Erythroblast (primary cell): ENCODE measurements at regions not wholly inside any gene's neighbourhood (a gene's known extent, or its start where the extent isn't known, plus 50 kb on each side); places are given as distances from the start of the nearest gene placed in this dataset.
"Not testable (repeated sequence)": the region's sequence is repeated elsewhere in the genome, so short reads cannot be mapped to it uniquely, and the experiment has no call there.

ENCODE experiments used
- DNase-seq, 2 experiments: peaks; one replicate each; lab custom pipeline; 2025; lab: John Stamatoyannopoulos, UW
- GATA1 ChIP-seq: IDR thresholded peaks from 2 replicates; pipeline ENCODE4 v1.6.1; 2011; ENCODE audit warnings: low read depth, mild to moderate bottlenecking, control low read depth, low read length, moderate library complexity
- POLR2A ChIP-seq: IDR thresholded peaks from 2 replicates; pipeline ENCODE4 v1.6.1; 2011; ENCODE audit warnings: mild to moderate bottlenecking, low read length

DNA sequence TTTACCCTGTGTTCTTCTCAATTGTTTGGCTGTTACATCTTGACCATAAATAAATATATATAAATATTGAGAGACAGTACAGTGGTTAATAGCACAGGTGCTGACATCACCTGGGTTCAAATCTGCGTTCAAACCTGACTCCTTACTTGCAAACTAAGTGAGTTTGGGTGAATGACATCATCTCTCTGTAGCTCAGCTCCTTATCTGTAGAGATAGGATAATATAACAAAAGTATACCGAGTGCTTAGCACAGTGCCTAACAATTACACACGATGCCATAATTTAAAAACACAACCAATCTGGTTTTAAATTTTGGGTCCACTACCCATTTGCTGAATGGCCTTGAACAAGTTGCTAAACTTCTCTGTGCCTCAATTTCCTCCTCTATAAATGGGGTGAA lies 86.6 kb downstream of the RRAGC start:
- no peak for TF ChIP-seq GATA1
- no peak for TF ChIP-seq POLR2A

DNA sequence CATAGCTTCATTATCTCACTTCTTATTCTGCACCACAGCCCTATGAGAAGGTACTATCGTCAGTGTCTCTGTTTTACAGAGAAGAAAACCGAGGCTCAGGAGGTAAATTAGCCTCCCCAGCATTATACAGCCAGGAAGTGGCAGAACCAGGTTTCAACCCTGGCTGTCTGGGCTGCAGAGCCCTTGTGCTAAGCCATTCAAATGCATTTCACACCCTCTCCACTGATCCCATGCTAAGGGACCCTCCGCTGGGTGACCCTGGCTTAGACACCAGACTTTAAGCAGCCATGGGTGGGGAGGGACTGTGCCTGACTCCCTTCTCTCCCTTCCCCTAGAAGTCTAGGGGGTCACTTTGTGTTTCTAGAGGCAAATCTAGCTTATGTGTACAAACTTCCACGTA lies 87.5 kb downstream of the RRAGC start:
- no peak for TF ChIP-seq GATA1
- TF ChIP-seq POLR2A: no peak

More for the DNA sequence above, 86.6 kb downstream of the RRAGC start:
- no peak for DNase-seq

DNA sequence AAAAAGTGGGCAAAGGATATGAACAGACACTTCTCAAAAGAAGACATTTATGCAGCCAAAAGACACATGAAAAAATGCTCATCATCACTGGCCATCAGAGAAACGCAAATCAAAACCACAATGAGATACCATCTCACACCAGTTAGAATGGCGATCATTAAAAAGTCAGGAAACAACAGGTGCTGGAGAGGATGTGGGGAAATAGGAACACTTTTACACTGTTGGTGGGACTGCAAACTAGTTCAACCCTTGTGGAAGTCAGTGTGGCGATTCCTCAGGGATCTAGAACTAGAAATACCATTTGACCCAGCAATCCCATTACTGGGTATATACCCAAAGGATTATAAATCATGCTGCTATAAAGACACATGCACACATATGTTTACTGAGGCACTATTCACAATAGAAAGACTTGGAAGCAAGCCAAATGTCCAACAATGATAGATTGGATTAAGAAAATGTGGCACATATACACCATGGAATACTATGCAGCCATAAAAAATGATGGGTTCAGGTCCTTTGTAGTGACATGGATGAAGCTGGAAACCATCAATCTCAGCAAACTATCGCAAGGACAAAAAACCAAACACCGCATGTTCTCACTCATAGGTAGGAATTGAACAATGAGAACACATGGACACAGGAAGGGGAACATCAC lies 88.9 kb downstream of the RRAGC start:
- not testable (repeated sequence) for DNase-seq

More for the DNA sequence above, 87.5 kb downstream of the RRAGC start:
- DNase-seq: no peak

DNA sequence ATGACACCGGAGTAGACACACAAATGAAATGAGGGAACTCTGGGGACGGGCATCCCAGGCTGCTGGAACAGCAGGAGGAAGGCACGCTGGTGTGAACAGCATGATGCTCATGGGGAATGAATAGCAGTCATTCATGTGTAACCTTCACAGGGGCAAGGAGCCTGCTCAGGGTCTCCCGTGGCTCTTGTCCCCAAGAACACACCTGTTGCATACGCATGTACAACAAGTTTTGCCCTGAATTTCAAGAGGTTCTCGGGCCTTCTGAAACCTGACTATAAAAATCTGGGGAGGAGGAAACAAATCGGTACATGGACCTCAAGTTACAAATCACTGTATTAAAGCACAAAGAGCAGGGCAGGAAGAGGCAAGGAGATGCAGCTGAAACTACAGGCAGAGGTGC lies 93.4 kb downstream of the RRAGC start:
- no peak for TF ChIP-seq POLR2A
- TF ChIP-seq GATA1: no peak
- no peak for DNase-seq

DNA sequence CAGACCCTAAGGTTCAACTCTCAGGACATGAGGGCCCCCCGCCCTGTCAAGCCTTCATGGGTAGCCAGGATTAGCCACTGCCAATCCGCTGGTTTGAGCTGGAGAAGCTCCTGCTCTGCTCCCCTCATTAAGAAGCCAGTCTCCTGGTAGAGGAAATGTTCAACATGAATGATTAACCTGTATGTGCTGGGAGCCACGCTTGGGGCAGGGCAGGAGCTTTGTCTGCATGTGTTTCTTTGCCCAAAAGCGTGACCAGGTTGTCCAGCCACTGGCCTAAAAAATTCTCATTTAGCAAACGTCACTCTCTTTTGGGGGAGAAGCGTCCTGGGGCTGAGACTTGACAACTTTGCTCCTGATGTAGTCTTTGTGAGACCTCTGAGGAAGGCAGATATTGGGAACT lies 96.5 kb downstream of the RRAGC start:
- TF ChIP-seq POLR2A (no peak), GATA1 (no peak)
- no peak for DNase-seq

DNA sequence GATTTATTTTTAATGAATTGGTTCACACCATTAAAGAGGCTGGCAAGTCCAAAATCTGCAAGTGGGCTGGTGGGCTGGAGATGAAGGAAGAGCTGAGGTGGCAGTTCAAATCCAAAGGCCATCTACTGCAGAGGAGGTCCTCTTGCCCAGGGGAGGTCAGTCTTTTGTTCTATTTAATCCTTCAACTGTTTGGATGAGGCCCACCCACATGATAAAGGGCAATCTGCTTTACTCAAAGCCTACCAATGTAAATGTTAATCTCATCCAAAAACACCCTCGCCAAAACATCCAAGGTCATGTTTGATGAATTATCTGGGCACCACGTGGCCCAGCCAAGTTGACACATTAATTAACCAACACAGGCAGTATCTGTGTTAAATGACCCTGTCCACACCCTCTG lies 99.0 kb downstream of the RRAGC start:
- TF ChIP-seq POLR2A: no peak
- no peak for TF ChIP-seq GATA1
- no peak for DNase-seq

DNA sequence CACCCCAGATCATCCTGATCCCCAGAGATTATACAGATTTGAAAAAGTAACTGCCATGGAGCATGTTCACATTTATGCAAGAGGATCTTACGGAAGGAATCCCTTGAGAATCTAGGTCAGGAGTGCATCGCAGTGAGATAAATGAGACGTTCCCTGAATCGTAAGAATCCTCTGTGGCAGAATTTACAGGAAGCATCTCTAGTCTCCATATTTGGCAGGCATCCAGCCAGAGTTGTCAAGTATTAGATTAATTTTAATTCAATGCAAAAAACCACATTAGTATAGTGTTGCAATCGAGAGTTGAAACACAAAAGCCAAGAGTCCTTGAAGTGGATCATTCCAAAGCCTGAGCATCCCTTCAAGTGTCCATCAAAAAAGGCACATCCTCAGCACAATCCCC lies 100.8 kb downstream of the RRAGC start:
- no peak for TF ChIP-seq GATA1
- no peak for TF ChIP-seq POLR2A

DNA sequence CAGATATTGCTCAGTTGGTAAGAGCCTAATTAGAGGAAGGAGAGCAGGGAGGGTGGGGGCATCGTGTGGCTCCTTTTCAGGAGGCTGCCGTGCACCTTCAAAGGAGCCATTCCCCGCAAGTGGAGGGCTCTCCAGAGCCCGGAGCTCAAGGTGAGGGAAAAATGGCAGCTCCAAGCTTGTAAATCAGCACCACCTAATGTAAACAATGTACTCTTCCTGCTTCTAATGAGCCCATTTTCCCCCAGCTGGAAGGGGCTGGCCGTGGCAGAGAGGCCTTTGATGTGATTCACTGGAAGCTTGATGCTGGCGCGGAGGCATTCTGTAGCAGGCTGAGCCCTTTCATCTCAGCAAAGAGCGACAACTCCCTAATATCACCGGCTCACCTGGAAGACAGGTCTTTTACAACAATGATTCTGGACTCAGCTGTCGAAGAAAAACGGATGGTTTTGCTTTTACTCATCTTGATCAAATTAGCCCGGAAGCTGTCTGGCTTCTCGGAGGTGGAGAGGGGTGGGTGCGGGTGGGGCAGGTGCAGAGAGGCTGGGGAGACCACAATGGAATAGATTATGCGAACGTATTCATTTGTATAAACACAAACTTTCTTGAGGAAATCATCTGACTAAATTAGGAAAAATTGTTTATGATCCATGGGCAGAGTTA lies 112.5 kb downstream of the RRAGC start:
- TF ChIP-seq GATA1 (no peak), POLR2A (no peak)
- DNase-seq: no peak

More for the DNA sequence above, 100.8 kb downstream of the RRAGC start:
- DNase-seq: no peak

DNA sequence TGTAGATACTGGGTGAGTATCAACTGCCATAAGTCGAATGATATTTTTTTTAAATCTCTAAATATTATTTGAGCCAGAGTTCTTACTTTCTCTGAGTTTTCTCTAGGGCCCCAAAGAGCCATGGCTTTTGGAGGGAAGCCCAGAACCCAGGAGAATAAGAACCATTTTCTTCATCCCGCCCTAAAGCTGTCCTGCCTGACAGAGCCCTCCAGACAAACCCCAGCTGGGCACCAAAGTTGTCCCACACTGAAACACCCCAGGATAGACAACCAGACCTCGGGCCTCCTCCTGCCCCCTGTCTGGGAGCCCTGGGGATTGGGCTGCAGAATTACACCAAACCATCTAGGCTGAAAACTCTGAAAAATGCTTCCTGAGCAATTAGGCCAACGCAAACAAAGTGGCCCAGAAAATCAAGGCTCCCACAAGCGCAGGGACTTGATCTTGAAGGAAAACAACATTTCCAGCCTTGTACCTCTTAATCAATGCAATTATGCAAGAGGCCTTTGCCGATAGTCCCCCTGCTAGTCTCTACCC lies 113.1 kb downstream of the RRAGC start:
- no peak for DNase-seq
- TF ChIP-seq POLR2A: no peak
- no peak for TF ChIP-seq GATA1

DNA sequence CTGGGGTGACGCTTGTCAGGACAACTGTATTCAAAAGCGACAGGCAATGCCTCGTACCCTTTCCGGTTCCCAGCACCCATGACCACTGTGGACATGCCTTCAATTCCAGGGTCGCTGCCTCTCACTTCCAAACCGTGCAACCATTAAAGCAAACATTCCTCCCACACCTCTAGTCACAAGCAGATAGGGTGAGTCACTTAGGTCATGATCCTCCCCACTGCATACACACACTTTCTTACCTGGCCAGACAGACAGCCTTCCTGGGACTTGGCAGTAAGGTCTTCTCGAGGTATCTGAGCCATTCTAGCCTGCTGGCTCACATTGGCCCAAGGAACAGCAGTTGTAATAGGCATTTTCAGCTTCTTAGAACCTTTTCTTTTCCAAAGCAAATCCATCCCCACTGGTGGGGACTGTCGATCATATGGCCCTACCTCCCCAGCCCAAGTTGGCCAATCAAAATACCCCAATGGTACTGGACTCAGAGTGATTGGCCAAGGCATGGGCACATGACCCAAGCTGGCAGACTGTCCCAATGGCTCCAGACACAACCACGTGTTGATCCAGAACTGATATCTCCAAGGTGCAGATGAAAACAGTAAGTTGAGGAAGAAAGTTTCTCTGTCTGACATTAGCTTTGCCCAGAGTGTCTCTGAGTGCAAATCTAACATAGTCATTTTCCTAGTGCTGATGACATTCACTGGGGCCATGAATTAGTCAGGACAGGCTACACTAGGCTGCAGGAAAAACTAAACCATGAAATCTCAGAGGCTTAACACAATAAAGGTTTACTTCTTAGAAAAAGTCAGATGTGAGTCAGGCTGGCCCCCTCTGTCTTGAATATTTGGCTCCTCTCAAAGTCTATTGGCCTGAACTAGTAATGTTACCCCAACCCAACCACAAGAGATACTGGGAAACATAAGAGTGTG lies 113.8 kb downstream of the RRAGC start:
- TF ChIP-seq POLR2A (no peak), GATA1 (no peak)
- DNase-seq: no peak

DNA sequence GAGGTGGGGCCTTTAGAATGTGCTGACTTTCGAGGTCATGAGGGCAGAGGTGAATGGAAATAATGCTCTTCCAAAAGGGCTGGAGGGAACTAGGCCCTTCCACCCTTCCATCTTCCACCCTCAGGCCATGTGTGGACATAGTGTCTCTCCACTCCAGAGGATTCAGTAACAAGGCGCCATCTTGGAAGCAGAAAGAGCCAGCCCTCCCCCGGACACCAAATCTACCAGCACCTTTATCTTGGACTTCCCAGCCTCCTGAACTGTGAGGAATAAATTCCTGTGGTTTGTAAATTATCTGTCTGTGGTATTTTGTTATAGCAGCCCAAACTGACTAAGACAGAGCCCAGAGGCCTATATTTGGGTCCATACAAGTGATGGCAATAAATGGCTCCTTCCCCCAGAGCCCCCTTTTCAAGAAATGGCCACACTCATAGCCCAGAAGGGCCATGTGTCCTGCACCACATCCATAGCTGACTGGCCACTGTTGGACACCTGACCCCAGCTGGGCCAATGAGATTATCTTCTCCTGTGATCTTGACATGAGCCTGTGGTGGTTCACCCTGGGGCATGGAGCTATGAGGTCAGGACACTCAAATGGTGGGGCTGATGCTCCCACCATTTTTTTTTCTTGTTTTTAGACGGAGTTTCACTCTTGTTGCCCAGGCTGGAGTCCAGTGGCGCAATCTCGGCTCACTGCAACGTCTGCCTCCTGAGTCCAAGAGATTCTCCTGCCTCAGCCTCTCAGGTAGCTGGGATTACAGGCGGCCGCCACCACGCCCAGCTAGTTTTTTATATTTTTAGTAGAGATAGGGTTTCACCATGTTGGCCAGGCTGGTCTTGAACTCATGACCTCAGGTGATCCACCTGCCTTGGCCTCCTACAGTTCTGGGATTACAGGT lies 114.9 kb downstream of the RRAGC start:
- no peak for TF ChIP-seq POLR2A
- TF ChIP-seq GATA1: no peak
- DNase-seq: no peak

DNA sequence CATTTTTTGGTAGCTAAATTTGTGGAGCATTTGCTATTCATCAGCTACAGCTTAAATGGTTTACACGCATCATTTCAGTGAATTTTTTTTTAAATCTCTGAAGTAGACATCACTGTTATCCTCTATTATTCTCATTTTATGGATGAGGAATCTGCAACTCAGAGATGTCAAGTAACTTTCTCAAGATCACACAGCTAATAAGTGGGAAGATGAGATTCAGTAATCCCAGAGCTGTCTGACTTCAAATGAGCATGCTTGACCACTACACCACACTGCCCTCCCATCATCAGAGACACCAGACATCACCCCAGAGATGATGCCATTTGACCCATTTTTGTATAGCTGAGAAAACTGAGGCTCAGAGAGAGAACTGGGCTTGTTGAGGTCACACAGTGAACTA lies 116.4 kb downstream of the RRAGC start:
- no peak for DNase-seq
- TF ChIP-seq POLR2A (no peak), GATA1 (no peak)

DNA sequence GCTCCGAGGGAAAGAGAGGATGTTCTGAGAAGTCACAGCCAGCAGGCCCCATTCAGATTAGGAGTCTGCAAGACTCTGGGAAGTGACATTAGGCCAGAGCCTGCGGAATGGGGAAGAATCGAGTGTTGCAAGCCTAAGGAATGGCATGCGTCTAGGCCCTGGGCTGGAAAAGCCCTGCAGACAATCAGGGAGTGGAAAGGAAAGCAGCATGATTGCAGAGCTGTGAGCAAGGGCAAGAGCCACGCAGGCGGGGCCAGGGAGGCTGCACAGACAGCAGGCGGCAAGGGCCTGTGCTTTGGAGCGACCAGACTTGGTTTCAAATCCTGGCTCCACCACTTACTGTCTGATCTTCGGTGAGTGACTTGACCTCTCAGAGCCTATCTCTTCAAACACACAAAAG lies 118.2 kb downstream of the RRAGC start:
- TF ChIP-seq GATA1 (no peak), POLR2A (no peak)
- no peak for DNase-seq
